ENCODE measurements at regions not wholly inside any gene's neighbourhood (a gene's known extent, or its start where the extent isn't known, plus 50 kb on each side); places are given as distances from the start of the nearest gene placed in this dataset.
A peak's percentile ranks its signal among the peaks of the same experiment; 100 is the strongest.

DNA sequence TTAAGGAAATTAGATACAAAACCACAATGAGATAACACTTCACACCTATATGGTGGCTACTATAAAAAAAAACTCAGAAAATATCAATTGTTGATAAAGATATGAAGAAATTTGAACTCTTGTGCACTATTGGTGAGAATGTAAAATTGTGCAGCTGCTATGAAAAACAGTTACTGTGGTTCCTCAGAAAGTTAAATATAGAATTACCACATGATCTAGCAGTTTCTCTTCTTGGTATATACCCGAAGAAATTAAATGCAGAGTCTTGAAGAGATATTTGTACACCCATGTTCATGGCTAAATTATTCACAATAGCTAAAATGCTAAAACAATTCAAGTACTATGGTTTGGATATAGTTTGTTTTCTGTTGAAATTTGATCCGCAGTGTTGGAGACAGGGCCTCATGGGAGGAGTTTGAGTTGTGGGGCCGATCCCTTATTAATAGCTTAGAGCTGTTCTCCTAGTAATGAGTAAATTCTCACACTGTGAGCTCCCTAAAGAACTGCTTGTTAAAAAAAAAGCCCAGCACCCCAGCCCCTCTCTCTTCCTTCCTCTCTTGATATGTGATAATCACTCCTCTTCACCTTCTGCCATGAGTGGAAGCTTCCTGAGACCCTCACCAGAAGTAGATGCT is 1412.1 kb downstream of the PLA2G4A start:
- DNase-seq, result peak; percentile 93

DNA sequence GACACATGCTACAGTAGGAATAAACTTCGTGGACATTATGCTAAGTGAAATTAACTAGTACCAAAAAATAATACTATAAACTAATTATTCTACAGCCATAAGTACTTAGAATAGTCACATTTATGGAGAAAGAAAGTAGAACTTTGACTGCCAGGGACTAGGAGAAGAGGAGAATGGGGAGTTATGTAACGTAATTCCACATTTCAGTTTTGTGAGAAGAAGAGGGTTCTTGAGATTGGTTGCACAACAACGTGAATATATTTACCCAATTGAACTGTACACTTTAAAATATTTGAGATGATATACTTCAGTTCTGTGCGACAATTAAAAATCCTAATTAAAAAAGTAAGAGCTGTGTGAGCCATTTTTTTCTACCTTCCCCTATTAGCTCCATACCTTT is 1412.9 kb downstream of the PLA2G4A start:
- DNase-seq, result peak; percentile 54

DNA sequence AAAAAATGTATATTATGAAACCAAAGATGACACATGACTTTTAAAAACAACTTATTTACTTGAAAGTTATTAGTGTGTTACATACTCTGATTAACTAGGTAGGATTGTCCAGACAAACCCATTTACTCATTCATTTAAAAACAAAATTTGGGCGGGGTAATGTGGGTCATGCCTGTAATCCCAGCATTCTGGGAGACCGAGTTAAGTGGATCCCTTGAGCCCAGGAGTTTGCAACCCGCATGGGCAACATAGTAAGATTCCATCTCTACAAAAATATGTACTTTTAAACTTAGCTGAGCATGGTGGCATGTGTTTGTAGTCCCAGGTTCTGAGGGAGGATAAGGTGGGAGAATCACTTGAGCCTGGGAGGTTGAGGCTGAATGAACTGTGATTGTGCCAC is 1414.7 kb downstream of the PLA2G4A start:
- no peak for DNase-seq

DNA sequence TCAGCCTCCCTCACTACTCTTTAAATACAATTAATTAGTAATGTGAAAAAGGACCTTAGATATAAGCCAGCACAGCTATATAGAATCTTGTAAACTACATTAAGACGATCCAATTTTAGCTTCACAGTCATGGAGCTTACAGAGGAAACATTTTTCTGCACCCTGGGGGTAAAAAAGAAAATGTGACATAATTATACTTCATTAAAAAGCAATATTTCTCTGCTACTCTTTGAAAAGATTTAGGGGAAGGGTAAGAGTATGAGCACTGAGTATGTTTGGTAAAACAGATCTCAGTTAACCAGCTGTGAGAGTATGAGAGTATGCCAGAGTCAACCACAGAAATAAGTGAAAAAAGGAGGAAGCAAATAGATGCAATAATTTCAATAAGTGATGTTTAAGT is 1415.9 kb downstream of the PLA2G4A start:
- DNase-seq, result peak; percentile 6

DNA sequence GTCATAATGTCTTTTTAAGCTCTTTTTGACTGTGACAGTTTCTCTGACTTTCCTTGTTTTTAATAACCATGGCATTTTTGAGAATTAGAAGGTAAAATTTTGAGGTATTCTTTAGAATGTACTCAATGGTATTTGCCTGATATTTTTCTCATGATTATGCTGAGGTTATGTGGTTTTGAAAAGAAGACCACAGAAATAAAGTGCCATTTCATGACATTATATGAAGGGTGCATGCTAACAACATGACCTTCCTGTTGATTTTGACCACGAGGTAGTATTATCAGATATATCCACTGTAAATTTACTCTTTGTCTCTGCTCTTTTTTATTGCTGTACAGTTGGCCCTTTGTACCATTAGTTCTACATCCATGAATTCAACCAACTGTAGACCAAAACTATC is 1418.5 kb downstream of the PLA2G4A start:
- no peak for DNase-seq

DNA sequence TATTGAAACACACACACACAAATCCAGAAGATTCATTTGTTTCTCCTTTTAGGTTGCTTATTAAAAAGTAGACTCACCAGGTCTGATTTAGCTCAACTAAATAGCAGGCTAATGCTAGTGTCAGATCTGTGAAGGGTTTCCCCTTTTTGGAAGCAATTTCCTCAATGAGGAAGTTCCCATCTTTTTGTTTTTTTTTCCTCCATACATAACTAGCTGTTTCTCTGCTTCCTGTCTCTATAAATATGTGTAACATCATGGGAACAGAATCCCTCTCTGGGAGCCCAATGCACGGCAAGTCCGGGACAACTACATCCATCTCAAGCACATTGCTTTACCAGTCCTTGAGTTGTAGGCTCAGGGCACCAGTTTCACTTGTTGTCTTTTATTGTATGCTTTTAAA is 1421.1 kb downstream of the PLA2G4A start:
- peak; percentile 76 for DNase-seq

DNA sequence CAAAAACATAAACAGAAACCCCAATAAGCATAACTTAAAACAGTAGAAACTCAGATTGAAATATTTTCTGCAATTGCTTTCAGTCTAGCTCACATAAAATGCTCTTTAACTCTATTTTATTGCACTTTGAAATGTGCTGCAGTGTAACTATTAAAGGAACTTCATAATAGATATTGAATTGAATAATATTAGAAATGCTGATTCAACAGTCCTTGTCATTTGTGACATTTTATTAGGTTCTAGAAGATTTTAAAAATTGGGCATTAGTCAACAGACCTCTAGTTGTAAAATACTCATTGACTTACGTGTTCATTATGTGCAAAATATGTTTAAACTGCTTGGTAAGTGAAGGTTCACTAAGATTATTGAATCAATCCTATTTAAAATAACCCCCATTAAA is 1422.3 kb downstream of the PLA2G4A start:
- DNase-seq, result no peak

DNA sequence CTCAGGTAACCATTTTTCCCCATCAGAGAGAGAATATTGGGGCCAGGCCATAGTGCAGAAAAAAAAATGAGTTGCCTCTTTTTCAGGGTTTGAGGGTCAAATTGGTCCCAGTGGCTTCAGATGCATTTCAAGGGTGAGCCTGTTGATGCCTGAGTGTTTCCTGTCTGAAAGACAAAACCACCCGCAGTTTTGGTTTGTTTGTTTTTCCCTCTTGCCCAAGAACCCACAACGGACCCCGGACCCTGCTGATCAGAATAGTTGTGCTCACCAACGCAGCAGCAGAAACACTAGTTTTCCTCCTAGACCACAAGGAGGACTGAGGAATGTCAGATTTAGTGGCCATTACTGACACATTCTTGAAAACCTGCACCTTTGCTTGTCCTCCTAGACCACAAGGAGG is 1433.1 kb downstream of the PLA2G4A start:
- no peak for DNase-seq

DNA sequence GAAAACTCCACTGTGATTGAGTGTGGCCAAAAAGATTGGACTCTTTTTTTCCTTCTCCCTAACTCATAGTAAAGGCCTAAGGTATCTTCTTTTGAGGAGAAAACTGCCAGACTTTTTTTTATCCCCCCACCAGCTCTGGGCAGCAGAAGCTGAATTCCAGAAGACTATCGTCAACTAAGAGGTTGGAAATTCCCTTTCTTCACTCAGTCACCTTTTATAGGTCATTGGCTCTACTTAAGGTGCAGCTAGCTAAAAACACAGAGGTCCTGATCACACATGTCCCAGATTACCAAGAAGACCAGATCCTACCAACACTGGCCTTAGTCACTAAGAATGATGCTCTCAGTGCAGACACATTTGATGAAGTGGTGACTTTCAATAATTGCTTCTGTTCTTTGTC is 1441.2 kb downstream of the PLA2G4A start:
- DNase-seq, result no peak

DNA sequence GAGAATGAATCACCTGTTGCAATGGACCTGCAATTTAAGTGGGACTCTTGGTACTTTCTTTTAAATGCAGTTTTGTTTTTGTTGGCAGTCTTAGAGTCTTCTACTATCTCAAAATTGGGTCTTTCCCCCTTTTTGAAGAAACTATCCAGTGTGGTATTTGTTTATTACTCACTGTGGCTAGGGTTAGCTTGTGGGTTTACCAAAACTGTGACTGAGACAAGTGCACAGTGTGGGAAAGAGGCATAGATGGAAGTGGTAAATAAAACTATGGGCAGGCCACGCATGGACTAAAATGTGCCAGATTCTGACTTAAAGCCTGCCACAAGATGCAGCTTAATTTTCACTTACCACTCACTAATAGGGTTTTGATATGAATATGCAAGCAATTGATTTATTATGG is 1441.7 kb downstream of the PLA2G4A start:
- DNase-seq, result no peak

DNA sequence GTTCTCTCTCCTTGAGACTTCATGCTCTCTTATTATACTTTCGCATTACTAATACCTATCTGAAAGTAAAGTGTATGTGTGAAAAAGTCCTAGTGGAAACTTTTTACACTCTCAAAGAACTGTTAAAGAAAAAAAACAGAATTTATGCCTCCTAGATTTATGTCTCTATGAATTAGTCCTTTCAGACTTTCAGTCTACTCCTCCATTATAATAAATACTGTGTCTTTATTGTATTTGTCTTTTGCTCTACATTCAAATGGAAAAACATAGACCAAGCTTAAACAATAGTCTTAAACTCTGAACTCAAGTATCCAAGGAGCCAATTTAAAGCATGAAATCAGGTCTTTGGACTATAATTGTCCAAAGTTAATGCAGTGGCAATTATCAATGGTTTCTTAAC is 1449.0 kb downstream of the PLA2G4A start:
- no peak for DNase-seq

DNA sequence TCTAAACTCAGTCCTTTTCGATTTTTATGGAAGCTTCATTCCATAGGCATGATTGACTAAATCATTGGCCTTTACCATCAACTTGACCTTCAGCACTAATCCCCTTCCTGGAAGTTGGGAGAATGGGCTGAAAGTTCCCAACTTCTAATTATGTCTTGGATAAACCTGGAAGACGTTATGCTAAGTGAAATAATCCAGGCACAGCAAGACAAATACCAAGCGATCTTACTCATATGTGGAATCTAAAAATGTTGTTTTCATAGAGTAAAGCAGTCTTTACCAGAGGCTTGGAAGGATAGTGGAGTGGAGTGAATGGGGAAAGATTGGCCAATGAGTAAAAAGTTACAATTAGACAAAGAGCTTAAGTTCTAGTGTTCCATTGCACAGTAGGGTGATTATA is 1453.2 kb downstream of the PLA2G4A start:
- DNase-seq, result no peak

DNA sequence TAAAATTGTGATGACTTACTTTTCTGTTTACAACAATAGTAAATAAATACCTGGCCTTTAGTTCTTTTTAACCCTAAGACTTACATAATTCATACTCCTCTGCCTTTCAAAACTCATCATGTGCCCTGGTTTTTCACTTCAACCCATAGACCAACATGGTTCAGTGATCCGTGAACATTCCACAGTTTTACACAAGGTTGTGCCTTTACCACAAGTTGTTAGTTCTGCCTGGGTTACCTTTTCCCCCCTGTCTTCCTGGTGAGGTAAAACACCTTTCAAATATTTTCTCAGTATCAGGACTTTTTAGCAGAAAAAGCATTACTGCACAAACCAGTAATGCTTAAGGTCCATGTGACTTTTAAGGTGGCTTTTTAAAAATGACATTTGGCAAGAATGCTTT is 1466.4 kb downstream of the PLA2G4A start:
- no peak for DNase-seq

DNA sequence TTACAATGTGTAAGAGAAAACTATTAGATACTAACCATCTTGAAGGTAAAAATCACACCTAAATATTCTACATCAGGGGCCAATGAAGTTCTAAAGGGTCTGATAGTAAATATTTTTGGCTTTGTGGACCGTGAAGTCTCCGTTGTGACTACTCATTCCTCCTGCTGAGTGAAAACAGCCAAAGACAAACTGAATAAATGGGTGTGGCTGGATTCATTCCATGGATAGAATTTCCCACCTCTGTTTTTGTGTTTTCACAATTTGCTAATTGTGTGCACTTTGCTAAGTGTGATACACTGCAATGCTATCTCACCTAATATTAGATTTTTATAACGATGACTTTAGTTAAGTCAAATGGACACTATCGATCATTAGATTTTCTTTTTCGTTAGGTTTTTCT is 1474.0 kb downstream of the PLA2G4A start:
- DNase-seq, result no peak

DNA sequence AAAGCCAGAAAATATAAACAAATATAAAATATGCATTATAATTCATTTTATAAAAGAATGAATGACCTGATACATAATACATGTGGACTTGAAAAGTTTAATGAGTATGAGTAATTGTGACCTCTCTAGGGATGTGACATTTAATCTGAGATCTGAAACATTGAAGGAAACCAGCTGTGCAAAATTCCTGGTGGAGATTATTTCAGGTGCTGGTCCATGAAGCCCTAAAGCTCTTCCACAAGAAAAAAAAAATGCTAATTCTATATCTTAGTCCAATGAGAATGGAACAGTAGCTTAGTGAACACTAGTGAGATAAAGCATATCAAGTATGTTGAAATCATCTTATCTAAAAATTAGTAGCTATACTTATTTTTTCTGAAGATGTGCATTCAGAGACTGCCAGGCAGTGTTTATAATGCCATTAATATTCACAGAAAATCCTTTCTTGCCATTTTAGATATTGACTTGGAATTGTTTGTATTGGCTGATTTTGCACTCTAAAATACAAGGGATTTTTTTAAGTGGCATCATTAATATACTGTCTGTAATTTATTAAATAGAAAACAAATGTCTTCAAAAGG is 1485.9 kb downstream of the PLA2G4A start:
- DNase-seq, result no peak

DNA sequence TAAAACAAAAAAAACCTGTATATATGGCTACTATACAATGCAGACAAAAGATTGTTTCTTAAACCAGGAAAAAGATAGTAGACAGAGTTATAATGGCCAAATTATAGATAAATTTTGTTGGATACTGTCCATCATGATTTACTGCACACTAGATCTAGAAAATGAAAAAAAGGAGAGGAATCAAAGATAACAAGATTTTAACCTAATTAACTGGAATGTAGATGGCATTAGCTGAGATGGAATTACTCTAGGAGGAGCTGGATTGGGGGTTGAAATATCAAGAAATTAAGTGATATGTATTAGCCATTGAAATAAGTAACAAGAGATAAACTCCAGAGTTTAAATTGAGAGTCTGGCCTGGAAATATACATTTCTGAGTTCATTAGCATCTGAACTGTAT is 1489.1 kb downstream of the PLA2G4A start:
- DNase-seq, result no peak

DNA sequence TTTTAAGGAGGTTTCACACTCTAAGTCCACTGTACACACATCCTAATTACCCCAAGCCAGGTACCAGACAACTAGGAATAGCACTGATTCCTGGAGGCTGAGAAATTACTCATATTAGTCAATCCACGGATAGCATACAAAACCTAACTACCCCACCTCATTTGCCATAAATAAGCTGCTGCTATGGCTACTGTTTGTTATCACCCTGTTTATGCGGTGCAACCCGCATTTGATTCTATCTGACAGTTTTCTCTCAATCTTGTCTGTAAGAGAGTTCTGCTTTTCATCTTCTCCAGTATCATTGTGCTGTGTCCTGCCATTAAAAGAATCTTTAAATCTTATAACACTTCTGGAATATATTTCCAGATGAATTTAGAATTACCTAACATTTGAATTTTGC is 1496.5 kb downstream of the PLA2G4A start:
- DNase-seq, result no peak

DNA sequence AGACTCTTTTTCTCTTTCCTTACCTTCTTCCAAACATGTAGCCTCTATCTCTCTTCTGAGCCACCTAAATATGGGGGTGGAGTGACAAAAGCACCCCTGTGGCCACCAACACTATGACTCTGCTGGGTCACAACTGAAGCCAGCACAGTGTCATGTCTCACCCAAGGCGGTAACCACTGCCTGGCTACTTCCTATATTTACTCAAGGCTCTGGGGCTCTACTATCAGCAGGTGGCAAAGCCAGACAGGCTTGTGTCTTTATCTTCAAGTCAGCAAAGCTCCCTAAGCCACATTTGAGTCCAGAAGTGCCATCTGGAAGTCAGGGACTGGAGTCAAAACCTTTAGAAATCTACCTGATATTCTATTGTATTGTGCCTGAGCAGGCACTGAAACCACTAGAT is 1515.2 kb downstream of the PLA2G4A start:
- DNase-seq, result peak; percentile 55

DNA sequence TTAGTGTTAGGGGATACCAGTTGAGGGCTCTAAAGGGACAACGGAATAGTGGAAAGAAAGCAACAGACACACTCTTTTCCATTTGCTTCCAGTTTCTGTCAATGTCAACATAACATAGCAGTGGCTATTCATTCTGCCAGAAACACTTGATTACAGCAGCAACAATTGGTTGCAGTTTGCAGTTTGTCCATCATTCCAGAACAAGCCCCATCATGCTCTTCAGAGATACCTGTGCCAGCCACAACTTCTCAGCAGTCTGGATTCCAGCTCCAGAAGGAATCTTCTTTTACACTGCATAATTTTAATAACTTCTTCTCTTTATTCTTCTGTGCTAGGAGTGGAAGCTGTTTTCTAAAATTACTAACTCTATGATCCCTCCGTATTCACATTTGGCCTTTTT is 1521.4 kb downstream of the PLA2G4A start:
- no peak for DNase-seq

DNA sequence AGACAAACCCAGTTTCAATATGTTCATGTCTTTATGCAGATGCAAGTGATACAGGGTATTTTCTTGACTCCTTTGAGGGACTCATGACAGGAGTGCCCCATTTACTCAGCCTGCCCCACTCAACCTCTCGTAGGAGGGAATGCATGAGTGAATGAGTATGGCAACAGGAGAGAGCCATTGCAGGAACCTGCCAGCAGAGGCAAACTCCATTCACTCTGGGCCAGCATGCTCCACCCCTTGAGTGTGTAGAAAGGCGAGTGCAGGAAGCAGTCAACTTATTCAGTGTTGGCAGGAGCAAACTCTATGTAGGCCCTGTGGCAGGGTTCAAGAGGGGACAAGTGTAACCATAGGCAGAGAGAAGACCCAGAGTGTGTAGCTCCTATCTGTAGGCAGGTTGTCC is 1526.3 kb downstream of the PLA2G4A start:
- no peak for DNase-seq

DNA sequence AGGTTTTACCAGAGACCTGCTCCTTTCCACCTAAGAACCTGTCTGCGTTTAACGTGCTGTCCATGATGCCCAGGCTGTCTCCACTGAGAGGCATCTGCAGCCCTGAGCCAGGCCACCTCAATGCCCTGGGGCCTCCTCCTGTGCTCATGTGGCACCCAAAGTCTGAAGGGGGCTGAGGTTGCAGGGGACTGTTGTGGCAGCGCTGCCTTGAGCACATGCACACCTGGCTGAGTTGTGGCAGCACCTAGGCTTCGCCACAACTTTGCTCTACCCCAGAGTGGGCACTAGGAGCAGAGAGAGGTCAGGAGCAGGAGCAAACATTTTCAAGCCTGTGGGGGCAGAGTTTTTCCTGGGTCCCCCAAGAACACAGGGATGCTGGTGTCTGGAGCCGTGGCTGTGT is 1527.1 kb downstream of the PLA2G4A start:
- DNase-seq, result no peak

DNA sequence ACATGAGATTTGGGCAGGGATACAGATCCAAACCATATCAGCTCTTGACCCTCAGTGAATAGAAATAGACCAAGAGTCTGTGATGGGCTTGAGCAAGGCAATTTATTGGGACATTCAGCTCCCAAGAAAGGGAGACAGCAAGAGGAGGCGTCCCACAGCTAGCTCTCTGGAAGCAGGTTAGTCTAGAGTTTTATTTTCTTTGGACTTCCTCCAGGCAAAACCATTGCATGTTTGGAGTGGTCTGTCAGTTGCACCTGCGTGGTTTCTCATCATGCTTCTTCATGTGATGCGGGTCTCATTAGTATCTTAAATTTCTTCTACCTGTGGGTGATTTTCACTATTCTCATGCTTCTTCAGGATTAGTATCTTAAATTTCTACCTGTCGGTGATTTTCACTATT is 1530.6 kb downstream of the PLA2G4A start:
- no peak for DNase-seq

DNA sequence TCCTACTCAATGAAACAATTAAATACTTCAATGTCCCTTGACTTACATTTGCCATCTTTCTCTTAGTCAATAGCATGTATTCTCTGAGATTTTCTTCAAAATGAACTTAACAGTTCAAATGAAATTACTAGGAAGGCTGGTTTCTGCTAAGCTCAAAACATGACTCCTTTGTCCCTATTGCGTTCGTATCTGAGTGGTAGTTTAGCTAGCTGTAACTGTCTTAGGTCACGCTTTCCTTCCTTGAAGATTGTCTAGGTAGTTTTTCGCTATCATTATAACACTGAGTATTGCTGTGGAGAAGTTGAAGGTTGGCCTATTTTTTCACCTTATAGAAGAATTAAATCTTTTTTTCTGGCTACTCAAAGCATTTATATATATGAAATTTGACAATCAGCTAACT is 1535.2 kb downstream of the PLA2G4A start:
- no peak for DNase-seq

DNA sequence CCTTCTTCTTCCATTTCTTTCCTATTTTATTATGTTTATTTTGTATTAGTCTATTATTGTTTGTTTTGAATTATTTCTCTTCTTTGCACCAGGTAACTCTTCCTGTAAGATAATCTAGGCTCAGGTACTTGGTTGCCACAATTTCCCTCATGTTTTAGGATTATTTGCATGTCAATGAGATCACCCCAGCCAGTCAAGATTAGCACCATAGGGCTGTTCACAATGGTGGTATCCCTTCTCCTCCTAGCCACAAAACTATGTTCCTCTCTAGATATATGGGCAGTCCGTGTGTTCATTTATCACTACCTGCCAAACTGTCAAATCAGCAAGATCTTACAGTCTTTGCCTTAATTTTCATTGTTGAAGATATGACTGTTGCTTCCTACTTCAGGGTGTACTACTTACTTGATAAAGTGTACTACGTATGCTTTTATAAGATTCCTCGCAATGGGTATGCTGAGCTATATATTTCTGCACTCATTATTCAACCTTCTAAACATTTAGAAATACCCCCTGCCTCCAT is 1536.2 kb downstream of the PLA2G4A start:
- DNase-seq, result no peak

DNA sequence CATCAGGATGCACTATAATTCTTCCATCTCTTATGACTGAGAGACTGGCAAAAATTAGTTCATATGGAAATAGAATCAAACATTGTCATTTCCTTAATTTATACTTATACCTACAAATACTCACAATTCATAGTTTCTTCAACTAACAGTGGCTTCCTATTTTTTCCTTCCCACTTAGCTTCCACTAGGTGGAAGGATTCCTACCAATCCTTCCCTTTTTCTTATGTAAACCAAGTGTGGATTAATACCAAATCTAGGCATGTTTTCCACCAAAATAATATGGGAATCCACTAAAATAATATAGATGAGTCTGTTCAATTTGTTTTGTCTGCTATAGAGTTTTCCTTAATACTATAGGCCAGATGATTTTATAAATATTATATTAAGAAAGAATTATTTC is 1537.1 kb downstream of the PLA2G4A start:
- no peak for DNase-seq
